GM18909 (cell line): ENCODE measurements at regions not wholly inside any gene's neighbourhood (a gene's known extent, or its start where the extent isn't known, plus 50 kb on each side); places are given as distances from the start of the nearest gene placed in this dataset.

Experiments
- ATAC-seq: cut with Tn5 transposase; IDR thresholded peaks from one replicate; pipeline ENCODE4 v1.9.1; 2021; ENCODE audit warnings: mild to moderate bottlenecking; ENCODE audit not compliant: unreplicated experiment, poor library complexity

DNA sequence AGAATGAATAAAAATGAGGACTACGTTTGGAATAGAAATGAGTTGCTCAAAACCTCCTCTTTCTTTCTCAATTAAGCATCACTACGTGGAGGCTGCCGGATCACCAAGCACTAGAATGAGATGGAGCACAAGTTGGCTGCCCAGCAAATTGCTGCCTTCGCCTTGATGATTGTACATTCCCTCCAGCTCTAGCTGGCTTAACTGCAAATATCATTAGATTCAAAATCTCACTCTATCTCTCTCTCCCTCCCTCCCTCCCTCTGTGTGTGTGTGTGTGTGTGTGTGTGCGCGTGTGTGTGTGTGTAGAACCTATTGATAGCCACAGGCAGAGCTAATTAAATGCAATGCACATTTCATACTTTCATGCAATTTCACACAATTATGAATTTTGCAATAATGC is 310.7 kb upstream of the CDH4 start:
- no peak for ATAC-seq

DNA sequence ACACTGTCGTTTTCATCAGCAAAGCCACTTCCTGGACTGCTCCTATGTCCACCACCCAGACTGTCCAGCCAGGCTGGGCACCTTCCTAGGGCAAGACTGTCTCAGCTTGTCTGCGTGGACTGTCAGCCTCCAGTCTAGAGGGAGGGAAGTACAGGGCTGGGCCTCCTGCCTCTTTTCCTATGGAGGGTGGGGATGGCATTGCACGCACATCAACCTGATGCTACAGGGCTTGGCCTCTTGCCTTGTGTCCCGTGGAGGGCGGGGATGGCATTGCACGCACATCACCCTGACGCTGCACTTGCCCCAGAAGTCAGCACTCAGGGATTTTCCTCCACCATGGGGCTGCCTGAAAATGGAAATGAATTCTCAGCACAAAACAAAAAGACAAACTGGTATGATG is 304.2 kb upstream of the CDH4 start:
- ATAC-seq = no peak

DNA sequence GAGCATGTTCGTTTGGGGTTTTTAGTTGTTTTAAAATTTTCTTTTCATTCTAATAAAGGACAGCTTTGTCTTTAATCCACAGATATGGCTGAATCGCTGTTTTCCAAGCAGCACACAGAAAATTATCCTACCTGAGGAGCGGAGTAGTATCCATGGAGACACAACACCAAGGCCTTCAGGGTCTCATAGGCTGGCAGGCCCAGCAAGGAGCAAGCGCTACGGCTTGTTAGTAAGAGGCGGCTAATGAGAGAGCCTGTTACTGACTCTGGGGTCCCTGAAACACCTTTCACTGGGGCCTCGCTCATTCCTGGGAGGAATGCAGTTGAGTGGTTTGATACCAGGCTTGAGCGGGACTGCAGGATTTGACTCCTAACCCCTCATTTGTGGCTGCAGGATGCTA is 303.8 kb upstream of the CDH4 start:
- ATAC-seq = no peak

DNA sequence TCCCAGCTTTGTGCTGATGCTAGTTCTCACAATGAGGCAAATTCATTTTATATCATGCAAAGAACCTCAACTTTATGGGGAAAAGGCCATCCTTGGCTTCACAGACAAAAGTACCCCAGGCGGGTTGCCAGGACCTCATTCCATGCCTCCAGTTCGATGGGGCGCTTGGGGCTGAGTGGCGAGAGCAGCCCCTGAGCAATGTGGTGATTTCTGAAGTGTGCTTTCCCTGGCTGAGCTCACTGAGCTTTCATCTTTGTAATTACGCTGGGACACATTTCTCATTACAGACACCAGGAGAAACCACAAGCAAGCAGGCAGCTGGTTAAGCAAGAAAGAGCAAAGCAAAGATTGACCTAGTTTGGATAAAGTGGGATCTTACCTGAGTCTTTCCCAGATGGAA is 301.5 kb upstream of the CDH4 start:
- ATAC-seq = no peak

DNA sequence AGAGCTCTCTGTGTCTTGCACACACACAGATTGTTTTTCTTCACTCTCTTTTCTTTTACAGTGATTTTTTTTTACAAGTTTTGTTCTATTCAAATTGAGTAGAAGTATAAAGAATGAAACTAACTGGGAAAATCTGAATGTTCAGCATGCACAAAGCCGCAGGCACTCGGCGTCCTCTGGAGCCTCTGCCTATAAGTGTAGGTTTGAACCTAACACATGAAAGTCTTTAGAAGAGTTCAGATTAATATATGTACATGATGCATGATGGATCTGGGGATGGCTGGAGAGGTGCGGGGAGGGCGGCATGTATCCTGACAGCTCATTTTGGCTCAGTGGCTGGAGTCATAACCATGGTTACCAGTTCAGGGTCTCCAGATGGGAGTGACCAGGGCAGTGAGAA is 301.1 kb upstream of the CDH4 start:
- ATAC-seq = no peak

DNA sequence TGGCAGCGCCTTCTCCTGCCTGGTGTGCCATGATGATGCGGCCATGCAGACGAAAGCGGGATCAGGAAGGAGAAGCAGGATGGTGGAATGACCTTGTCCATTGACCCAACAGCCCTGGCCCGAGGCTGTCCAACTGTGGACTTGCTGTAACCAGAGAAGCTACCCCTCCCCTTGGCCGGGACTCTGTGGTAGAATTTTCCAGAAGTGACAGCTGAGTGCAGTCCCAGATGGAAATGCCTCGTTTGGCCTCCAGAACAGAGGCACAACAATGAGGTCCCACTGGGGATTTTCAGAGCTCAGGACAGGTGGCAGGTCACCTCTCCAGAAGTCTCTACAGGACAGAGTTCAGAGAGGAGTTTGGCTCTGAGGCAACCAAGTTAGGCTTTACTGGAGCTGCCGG is 299.2 kb upstream of the CDH4 start:
- ATAC-seq = no peak

DNA sequence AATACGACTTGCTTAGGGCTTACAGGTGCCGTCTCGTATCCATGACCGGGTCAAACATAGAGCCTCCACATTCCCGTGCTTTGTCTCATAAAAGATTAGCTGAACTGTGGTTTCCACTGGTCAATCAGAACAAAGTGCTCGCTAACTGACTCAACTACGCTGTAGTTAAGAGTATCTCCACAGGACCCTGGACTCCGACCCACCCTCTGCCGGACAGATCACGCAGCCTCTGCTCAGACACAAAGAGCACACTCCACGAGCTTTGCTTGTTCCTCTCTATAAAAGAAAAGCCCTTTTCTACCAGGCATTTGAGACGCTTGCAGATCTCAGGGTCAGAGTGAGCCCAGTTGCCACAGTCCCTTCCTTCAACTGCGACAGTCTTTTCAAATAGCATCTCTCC is 298.7 kb upstream of the CDH4 start:
- ATAC-seq = no peak

DNA sequence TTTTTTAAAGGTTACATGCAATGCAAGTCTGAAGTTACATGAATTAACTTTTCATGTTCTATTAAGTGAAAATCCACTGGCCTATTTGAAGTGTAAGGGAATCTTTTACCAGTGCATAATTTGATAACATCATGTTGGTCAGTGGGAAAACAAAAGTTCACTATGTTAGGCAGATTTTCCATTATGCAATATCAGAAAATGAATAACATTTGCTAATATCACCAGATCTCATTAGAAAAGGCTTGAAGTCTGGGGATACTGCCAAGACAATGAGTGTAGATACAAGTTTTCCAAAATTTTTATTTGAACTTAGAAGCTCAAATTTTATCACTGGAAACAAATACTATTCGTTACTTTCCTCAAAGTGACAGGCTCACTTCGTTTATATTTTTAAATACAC is 296.4 kb upstream of the CDH4 start:
- no peak for ATAC-seq

DNA sequence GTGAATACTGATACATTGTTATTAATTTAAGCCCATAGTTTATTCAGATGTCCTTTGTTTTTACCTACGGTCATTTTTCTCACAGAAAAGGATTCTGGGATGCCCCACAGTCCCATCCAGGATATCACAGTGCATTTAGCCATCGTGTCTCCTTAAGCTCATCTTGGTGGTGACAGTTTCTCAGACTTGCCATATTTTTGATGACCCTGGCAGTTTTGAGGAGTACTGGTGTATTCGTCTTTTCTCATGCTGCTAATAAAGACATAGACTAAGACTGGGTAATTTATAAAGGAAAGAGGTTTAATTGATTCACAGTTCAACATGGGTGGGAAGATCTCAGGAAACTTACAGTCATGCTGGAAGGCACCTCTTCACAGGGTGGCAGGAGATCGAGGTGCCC is 295.9 kb upstream of the CDH4 start:
- ATAC-seq = no peak

DNA sequence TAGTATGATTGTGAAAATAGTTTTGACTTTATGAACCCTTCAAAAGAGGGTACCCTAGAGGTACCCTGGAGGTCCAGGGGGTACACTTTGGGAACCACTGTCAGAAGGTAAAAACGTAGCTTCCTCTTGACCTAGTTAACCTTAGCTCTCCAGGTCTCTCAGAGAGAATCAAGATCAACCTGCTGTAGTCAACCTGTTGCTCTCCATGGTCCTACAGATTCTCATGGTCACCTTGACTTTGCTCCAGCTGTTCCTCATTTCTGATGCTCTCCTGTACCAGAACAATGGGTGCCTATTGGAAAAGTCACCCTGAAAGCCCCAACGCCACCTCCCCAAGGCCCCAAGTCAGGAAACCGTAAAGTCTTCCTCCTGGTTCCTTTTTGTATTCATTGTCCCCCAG is 294.4 kb upstream of the CDH4 start:
- ATAC-seq = no peak

DNA sequence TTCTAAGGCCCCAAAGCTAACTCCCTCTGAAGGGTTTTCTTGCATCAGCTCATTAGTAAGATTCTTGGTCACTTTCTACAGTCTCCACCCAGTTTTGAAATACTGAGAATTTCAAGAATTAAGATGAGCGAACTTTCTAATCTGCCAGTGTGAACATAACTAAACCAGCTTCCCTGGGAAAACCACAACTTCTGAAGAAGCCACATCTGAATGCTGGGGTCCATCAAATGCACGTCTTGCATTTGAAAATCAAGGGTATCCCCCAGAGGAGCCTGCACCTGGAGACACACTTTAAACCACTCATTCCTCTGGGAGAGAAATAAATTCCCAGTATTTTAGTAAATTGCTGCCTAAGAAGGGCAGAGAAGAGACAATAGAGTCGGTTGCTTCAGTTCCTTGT is 292.1 kb upstream of the CDH4 start:
- ATAC-seq = no peak

DNA sequence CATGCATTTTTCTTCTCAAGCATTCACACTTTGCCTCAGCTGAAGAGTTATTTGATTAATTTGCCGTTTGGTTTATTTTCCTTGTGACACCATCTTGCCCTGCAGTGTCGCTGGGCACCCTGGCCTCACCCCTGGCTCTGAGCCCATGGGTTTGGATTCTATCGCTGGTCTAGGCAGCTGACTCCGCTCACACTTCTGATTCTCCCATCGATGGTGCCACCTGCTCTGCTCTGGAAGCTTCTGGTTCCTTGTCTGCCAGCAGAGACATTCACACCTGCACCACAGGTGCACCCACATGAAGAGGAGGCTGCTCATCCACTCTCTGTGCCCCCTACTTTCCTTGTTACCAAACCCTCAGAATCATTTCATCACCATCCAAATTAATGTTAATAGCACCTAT is 291.6 kb upstream of the CDH4 start:
- no peak for ATAC-seq

DNA sequence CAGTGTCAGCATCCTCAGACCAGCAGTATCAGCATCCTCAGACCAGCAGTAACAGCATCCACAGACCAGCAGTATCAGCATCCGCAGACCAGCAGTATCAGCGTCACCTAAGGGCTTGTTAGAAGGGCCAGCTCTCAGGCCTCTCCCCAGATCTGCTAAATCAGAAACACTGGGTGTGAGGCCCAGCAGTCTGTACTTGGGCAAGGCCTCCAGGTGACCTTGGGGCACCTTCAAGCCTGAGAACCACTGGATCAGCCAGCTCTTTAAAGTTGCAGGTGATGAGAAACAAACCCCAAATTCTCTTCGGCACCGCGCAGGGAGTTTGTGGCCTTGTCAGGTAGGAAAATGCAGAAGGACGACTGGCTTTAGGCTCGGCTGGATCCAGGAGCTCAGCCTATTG is 290.5 kb upstream of the CDH4 start:
- ATAC-seq = no peak

DNA sequence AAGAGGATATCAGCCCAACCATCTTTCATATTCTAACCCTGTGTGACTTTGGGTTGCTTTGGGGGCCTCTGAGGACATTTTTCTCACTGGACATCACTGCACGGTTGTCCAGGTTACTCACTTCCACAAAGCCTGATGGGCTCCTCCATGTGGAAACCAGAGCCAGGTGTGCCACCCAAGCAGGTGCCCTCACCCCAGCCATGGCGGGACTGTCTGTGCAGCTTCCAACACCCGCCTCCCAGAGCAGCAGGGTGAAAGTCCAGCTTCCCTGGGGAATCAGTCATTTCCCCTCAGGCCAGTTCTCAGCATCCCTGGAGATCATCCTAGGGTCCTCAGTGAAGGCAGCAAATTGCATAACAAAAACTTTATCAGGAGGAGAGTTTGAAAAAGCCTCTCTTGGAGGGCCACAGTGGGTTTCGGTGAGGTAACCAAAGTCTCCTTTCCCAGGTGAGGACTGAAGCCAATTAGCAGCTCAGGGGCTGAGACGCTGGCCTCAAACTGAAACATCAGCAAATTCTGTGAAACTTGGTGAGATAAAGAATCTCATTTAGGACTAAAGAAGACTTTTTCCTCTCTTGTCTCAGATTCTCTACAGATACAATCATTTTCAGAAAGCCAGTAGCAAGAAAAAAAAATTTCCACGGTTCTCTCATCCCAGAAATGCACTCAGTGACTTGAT is 289.6 kb upstream of the CDH4 start:
- ATAC-seq = no peak

DNA sequence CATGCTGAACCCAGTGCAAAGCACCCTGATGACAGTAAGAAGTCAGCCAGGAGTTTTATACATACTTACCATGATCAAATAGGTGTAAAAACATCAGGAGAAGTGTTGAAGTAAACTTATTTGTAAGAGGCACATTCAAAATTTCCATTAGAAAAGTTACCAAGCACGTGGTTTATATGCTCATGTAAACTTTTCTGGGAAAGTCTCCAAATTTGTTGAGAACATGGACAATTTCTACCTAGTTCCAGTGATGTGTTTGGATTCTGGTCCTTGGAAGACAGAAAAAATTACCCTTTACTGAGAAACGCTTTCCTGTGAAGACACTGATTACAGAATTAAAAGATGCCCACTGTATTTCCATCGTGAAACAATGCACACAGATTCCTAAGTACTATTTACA is 288.9 kb upstream of the CDH4 start:
- ATAC-seq = no peak

DNA sequence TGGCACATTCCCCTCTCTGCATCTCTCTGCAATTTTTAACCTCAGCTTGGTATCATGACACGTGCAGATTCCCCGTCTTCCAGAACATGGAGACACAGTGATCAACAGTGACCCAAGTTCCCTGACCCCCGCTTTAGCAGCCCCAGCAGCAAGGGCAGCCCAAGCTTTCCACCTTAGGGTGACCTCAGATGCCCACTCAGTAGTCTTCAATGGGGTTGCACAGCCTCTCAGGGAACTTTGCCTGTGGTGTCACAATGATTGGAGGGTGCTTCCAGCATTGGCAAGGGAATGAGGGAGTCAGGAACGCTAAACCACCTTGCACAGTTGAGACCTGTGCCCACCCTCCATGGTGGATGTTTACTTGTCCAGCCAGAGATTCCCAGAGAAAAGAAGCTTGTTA is 287.1 kb upstream of the CDH4 start:
- ATAC-seq = no peak

DNA sequence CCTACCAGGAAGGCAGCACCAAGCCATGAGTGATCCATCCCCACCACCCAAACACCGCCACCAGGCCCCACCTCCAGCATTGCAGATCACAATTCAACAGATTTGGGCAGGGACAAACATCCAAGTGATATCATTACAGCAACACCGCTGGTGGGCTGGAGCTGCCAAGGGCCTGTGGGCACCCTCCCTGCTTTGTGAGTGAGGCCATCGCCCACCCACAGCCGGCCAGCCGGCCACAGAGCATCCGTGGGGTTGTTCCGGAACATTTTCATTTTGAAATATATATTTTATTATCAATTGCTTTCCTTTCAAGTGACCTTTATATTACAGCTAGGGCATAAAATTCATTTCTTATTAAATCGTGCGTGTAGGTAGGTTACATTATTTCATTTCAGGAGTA is 286.0 kb upstream of the CDH4 start:
- ATAC-seq = no peak

DNA sequence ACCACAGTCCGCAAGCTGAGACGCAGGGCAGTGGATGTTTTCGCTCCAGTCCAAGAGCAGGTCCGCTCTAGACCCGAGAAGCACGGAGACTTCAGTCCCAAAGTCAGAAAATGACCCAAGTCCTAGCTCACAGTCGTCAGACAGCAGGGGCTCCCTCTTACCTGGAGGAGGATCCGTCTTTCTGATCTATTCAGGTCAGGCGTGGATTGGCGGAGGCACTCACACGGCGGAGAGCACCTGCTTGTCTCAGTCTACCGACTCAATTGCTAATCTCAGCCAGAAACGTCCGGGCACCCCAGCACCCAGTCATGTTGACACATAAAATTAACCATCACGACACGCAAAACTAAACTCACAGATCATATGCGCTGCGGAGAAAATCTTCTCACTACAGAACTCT is 285.3 kb upstream of the CDH4 start:
- no peak for ATAC-seq

DNA sequence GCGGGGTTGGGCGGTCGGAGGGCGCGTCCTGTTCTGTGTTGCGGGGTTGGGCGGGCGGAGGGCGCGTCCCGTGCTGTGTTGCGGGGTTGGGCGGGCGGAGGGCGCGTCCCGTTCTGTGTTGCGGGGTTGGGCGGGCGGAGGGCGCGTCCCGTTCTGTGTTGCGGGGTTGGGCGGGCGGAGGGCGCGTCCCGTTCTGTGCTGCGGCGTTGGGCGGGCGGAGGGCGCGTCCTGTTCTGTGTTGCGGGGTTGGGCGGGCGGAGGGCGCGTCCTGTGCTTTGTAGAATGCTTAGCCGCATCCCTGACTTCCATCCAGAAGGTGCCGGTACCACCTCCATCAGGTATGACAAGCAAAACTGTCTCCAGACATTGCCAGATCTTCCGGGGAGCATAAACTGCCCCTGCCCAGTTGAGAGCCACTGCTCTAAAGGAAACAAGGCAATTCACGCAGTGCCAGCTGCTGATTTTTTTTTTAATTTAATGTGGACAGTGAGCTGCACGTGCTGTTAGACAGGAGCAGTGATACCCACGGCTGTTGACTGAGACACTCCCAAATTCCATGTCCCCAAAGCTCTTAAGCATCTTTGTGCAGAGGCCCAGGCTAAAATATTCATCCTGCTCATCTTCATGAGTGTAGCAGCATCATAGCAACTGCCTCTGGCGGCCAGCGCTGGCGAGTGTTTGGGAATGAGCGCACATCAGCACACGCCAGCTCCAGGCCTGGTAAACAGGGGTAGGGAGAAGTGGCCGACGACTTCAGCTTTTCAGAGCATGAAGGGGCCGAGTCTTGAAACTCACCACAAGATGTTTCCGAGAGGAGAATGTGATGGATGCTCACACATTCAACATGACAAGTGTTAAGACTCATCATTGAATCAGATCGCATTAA is 284.4 kb upstream of the CDH4 start:
- no peak for ATAC-seq

DNA sequence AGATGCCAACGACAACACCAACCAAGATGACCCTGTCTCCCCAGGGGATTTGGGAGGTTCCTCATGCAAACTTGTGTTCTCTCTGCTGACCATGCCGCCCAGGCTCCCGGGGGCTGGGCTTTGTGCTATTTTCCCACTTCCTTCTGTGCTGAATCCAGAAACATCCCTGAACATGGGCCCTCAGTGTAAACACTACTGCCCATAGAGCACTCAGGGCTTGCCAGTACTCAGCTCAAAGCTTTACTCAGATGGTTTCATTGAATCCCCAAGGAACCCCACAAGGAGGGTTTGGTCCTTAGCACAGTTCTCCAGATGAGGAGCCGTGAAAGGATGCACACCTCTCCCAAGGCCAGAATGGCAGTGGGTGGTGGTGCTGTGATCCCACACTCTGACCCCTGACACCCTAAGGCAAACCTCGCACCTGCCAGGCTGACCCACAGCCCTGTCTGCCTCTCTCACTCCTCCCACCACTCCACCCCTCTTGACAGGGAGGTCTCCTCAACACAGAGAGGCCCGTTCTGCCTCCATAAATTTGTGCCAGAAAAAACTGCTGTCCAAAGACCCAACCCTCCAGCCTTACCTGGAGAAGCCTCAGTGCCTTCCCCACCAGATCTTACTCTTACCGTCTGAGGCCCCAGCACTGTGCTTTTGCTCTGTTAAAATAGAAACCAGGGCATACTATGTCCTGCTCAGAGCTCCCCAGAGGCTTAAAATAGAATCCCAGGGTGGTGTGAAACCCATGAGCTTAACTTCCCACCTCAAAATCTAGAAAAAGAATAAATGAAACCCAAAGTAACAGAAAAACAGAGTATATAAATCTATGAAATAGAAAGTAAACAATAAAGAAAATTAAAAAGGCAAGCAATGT is 283.0 kb upstream of the CDH4 start:
- no peak for ATAC-seq

DNA sequence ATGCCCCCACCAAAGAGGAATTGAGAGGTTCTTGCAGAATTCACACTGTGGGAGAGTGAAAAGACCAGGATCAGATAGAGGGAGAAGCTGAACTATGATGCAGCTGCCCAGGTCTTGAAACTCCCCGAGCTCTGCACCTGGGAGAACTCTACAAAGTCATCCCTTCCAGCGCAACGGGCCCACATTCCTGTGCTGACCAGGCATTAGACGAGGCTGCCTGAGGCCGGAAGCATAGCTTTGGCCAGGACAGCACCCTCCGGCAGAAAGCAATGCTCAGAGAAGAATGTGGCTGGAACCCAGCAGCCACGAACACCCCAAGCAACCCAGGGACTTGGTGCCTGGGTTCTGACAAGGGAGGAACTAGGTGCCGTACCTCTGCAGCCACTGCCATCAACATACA is 281.5 kb upstream of the CDH4 start:
- no peak for ATAC-seq
